GM12878 (cell line): ENCODE measurements at regions not wholly inside any gene's neighbourhood (a gene's known extent, or its start where the extent isn't known, plus 50 kb on each side); places are given as distances from the start of the nearest gene placed in this dataset.

Source experiments
- ATAC-seq: fragments of 200-7000 bp; cut with Tn5 transposase; 3 replicates; pipeline ENCODE4 v1.9.1; 2020; ENCODE audit warnings: mild to moderate bottlenecking, moderate library complexity
- BruUV-seq: library from RNA; stranded (reverse); fragments of 400-500 nt; replicated peaks from 2 replicates; lab custom pipeline; 2021; lab: Mats Ljungman, UMichigan
- CTCF ChIA-PET: fragments of 300-600 bp; sonication (Branson Sonifier 250); formaldehyde crosslinking; extraction: SDS; loops from one replicate; lab custom pipeline; 2021; ENCODE audit warnings: inconsistent platforms; lab: Yijun Ruan, JAX
- POLR2A ChIA-PET: fragments of 350-600 bp; formaldehyde crosslinking; extraction: SDS; loops from one replicate; lab custom pipeline; 2021; ENCODE audit warnings: inconsistent platforms; lab: Charles Lee
- RAD21 ChIA-PET: fragments of 300-600 bp; sonication (Branson Sonifier 250); formaldehyde crosslinking; loops from one replicate; lab custom pipeline; 2023; ENCODE audit warnings: antibody characterized with exemption; ENCODE audit not compliant: unreplicated experiment; lab: Charles Lee
- SMC1A ChIA-PET: fragments of 300-600 bp; sonication (Branson Sonifier 250); formaldehyde crosslinking; loops from one replicate; lab custom pipeline; 2023; ENCODE audit not compliant: unreplicated experiment, uncharacterized antibody; lab: Charles Lee
- DNase-seq: peaks from one replicate; pipeline ENCODE4 v3.0.0-alpha.2; 2011; ENCODE audit warnings: low read depth, low spot score
- FAIRE-seq: peaks from 3 replicates; lab custom pipeline; 2011; peaks lifted over from hg19 to GRCh38; lab: Jason Lieb, UNC
- H2AFZ ChIP-seq: 2 replicates; pipeline ENCODE4 v1.6.0; 2011; ENCODE audit warnings: low read depth, low read length, control low read depth; ENCODE audit not compliant: control insufficient read depth
- H3K27ac ChIP-seq: 2 replicates; pipeline ENCODE4 v1.5.1; 2011; ENCODE audit warnings: control low read depth; ENCODE audit not compliant: control insufficient read depth, insufficient read depth
- H3K27me3 ChIP-seq, 2 experiments: replicated peaks in 1 of 2; 2 replicates each; pipeline versions ENCODE4 v1.6.0 to v1.6.1; 2011; ENCODE audit warnings: low read length in 1 of 2; ENCODE audit not compliant: control insufficient read depth in 2 of 2, insufficient read depth in 2 of 2
- H3K36me3 ChIP-seq, 2 experiments: 2 replicates each; pipeline ENCODE4 v1.5.1; 2011; ENCODE audit warnings: low read length in 1 of 2; ENCODE audit not compliant: control insufficient read depth in 2 of 2, insufficient read depth in 2 of 2
- H3K4me1 ChIP-seq: 2 replicates; pipeline ENCODE4 v1.6.1; 2011; ENCODE audit warnings: mild to moderate bottlenecking, low read length, moderate library complexity, mixed read lengths; ENCODE audit not compliant: control insufficient read depth, insufficient read depth
- H3K4me2 ChIP-seq: 2 replicates; pipeline ENCODE4 v1.6.0; 2011; ENCODE audit warnings: control low read depth; ENCODE audit not compliant: control insufficient read depth, insufficient read depth
- H3K4me3 ChIP-seq: fragments of 200-600 bp; sonication (generic); 2 replicates; pipeline ENCODE4 v1.5.1; 2016
- H3K79me2 ChIP-seq: 2 replicates; pipeline ENCODE4 v1.6.0; 2011; ENCODE audit warnings: low read length; ENCODE audit not compliant: control insufficient read depth, insufficient read depth
- H3K9ac ChIP-seq: 2 replicates; pipeline ENCODE4 v1.8.0; 2011; ENCODE audit warnings: low read length, control low read depth, mixed read lengths; ENCODE audit not compliant: control insufficient read depth, insufficient read depth
- H3K9me3 ChIP-seq: replicated peaks from 3 replicates; pipeline ENCODE4 v1.5.1; 2011; ENCODE audit warnings: mild to moderate bottlenecking, low read length; ENCODE audit not compliant: control insufficient read depth, insufficient read depth
- H4K20me1 ChIP-seq: 2 replicates; pipeline ENCODE4 v1.6.0; 2011; ENCODE audit not compliant: control insufficient read depth, insufficient read depth
- EED ChIP-seq: sonication (generic); IDR thresholded peaks from 2 replicates; pipeline ENCODE4 v1.6.1; 2016; ENCODE audit warnings: antibody characterized with exemption, low read depth
- HDAC2 ChIP-seq: fragments of 200-600 bp; sonication (generic); IDR thresholded peaks from 2 replicates; pipeline ENCODE4 v1.6.1; 2017
- IKZF2 ChIP-seq, 2 experiments: fragments of 450-650 bp; IDR thresholded peaks; 2 replicates each; pipeline ENCODE4 v1.6.1; 2017; ENCODE audit warnings: mild to moderate bottlenecking in 2 of 2, moderate library complexity in 2 of 2
- IRF3 ChIP-seq: fragments of 450-650 bp; IDR thresholded peaks from 2 replicates; pipeline ENCODE4 v1.6.1; 2014; ENCODE audit warnings: mild to moderate bottlenecking
- MEF2A ChIP-seq: IDR thresholded peaks from 2 replicates; pipeline ENCODE4 v1.6.1; 2011; ENCODE audit warnings: low read depth, mild to moderate bottlenecking, low read length, moderate library complexity; ENCODE audit not compliant: insufficient read depth
- RUNX3 ChIP-seq: IDR thresholded peaks from 2 replicates; pipeline ENCODE4 v1.6.1; 2012; ENCODE audit warnings: low read length, inconsistent platforms
- SPI1 ChIP-seq: IDR thresholded peaks from 2 replicates; pipeline ENCODE4 v1.6.1; 2011; ENCODE audit warnings: low read depth, mild to moderate bottlenecking, low read length, moderate library complexity, borderline replicate concordance; ENCODE audit not compliant: insufficient read depth
- TCF12 ChIP-seq: IDR thresholded peaks from 2 replicates; pipeline ENCODE4 v1.6.1; 2011; ENCODE audit warnings: low read depth, mild to moderate bottlenecking, low read length
- ZNF217 ChIP-seq: fragments of 450-650 bp; IDR thresholded peaks from 2 replicates; pipeline ENCODE4 v1.6.1; 2017; ENCODE audit warnings: antibody characterized with exemption, mild to moderate bottlenecking
- WGBS: methylation state at CpG from one replicate; pipeline ENCODE4 v1.1.6; 2016; ENCODE audit warnings: low lambda C conversion rate; ENCODE audit not compliant: insufficient replicate concordance, insufficient coverage; ENCODE audit errors: missing lambda C conversion rate; 5-methylcytosine and 5-hydroxymethylcytosine counted together
- in situ Hi-C: fragments of 300-500 bp; cut with MboI; formaldehyde crosslinking; loops from 9 replicates; pipeline ENCODE4 v1.14.3; 2018; ENCODE audit warnings: mixed read lengths
- intact Hi-C: fragments of 100-400 bp; cut with micrococcal nuclease; formaldehyde crosslinking; loops from one replicate; pipeline ENCODE4 v1.14.2; 2022; ENCODE audit not compliant: unreplicated experiment

- DNase-seq, result no peak
- FAIRE-seq, result no peak
- Histone ChIP-seq H3K27me3 (no peaks in the 10 kb centered on the region), H3K79me2 (no peaks in the 10 kb centered on the region), H3K4me2 (no peak overlapping the region), H3K9me3 (no peaks in the 10 kb centered on the region), H3K36me3 (no peaks in the 10 kb centered on the region), H2AFZ (no peak overlapping the region), H3K4me3 (no peak overlapping the region), H3K9ac (no peak overlapping the region), H3K4me1 (peaks cover 8% of the 10 kb centered on the region), H3K27ac (no peak overlapping the region), H4K20me1 (no peaks in the 10 kb centered on the region)
- WGBS, result 58% methylated on average over 5 of the region's 5 CpGs
- intact Hi-C loops (no loop called here), in situ Hi-C loops (no loop called here)
- ChIA-PET CTCF (interaction anchor here (1.0 kb wide), 1 partner anchor 13 kb away, joined by 3 read pairs; no protein-coding TSS in a partner anchor), POLR2A (no interaction called here), RAD21 (interaction anchor here (0.6 kb wide), 1 partner anchor 19 kb away, joined by 3 read pairs; no protein-coding TSS in a partner anchor), SMC1A (interaction anchor here (1.5 kb wide), 1 partner anchor 14 kb away, joined by 4 read pairs; no protein-coding TSS in a partner anchor)
- no TSS peak for BruUV-seq
- ATAC-seq, result no peak
- no peak for TF ChIP-seq ZNF217
- TF ChIP-seq EED, result no peak
- no peak for TF ChIP-seq MEF2A
- no peak for TF ChIP-seq IRF3
Observed at GRCh38 chr10:83978681-83979383, 160.5 kb upstream of the GHITM start.

DNA sequence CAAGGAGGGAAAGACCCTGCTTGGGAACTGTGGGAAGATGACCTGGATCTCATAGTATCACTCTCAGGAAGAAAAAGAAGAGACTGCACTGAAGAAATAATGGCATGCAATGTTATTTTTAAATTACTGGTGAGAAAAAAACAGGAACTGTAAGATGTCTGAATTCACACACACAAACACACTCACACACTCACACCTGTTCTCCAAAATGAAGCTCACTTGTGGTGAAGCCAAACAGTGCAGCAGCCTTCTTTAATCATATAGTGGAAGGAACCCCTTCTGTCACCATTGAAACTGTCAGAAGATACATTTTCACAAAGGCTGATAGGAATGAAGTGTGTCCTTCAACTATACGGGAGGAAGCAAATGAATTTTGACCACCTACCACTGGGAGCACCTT is 156.5 kb upstream of the GHITM start:
- POLR2A ChIA-PET, result no interaction called here
- no peak for DNase-seq
- Histone ChIP-seq H3K36me3 (no peaks in the 10 kb centered on the region), H3K4me3 (no peak overlapping the region), H3K27ac (no peak overlapping the region), H3K4me2 (no peak overlapping the region), H4K20me1 (no peaks in the 10 kb centered on the region)
- RAD21 ChIA-PET, result no interaction called here
- SMC1A ChIA-PET, result no interaction called here
- no TSS peak for BruUV-seq
- no peak for TF ChIP-seq HDAC2
- TF ChIP-seq TCF12, result 0 out of 2 replicates have a peak, but pooled peaks have one; percentile 19
- TF ChIP-seq RUNX3, result peak; percentile 23; the same call in 1 of the 2 replicates
- peak; percentile 81 for TF ChIP-seq SPI1
- 0 out of 4 replicates have a peak, but pooled peaks have one; percentile 17 to 28 for TF ChIP-seq IKZF2 (IDR thresholded peaks at IDR 0.05)
- TF ChIP-seq, all 136 proteins: peak for 4
- CTCF ChIA-PET, result no interaction called here
- in situ Hi-C loops (no loop called here), intact Hi-C loops (no loop called here)
- WGBS, result 75% methylated on average over 1 of the region's 1 CpG
- peaks cover 8% of the 10 kb centered on the region for H3K4me1 ChIP-seq
- no peaks in the 10 kb centered on the region for H3K79me2 ChIP-seq
- peaks cover 5% of the 10 kb centered on the region; the same call in 2 of the 3 replicates for H3K9me3 ChIP-seq
- H3K27me3 ChIP-seq, result no peaks in the 10 kb centered on the region
- H3K9ac ChIP-seq, result no peak overlapping the region
- ATAC-seq (peak; percentile 53), FAIRE-seq (peak; percentile 49)
- no peak overlapping the region for H2AFZ ChIP-seq
